ENCODE measurements at regions not wholly inside any gene's neighbourhood (a gene's known extent, or its start where the extent isn't known, plus 50 kb on each side); places are given as distances from the start of the nearest gene placed in this dataset.
"Not testable (repeated sequence)": the region's sequence is repeated elsewhere in the genome, so short reads cannot be mapped to it uniquely, and the experiment has no call there.

DNA sequence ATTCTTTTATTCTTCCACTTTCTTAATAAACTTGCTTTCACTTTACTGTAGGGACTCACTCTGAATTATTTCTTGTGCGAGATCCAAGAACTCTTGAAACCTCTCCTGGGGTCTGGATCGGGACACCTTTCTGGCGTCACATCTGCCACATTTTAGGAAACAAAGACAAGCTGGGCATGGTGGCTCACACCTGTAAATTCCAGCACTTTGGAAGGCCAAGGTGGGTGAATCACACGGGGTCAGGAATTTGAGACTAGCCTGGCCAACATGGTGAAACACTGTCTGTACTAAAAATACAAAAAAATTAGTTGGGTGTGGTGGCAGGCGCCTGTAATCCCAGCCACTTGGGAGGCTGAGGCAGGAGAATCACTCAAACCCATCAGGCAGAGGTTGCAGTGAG is 1399.6 kb downstream of the CDH8 start:
- H3K36me3 Mint-ChIP-seq (ENCODE audit: low read depth); H3K27me3 Mint-ChIP-seq (ENCODE audit: low read depth); H3K4me3 Mint-ChIP-seq; H3K4me1 Mint-ChIP-seq (ENCODE audit: low read depth); H3K27ac Mint-ChIP-seq: not testable (repeated sequence)
- peaks cover 19% of the 10 kb centered on the region for H3K9me3 Mint-ChIP-seq

DNA sequence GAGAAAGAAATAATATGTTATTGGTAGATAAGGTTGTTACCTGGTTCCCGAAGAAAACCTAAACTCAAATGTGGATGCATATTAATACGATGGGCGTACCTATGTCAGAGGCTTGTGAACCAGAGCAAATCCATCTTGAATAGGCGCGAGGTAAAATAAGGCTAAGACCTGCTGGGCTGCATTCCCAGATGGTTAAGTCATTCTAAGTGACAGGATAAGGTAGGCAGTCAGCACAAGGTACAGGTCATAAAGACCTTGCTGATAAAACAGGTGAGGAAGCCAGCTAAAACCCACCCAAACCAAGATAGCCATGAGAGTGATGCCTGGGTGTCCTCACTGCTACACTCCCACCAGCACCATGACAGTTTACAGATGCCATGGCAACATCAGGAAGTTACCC is 1400.1 kb downstream of the CDH8 start:
- Mint-ChIP-seq H3K9me3 (peaks cover 18% of the 10 kb centered on the region), H3K4me3 (no peak overlapping the region), H3K27ac (no peak overlapping the region)

DNA sequence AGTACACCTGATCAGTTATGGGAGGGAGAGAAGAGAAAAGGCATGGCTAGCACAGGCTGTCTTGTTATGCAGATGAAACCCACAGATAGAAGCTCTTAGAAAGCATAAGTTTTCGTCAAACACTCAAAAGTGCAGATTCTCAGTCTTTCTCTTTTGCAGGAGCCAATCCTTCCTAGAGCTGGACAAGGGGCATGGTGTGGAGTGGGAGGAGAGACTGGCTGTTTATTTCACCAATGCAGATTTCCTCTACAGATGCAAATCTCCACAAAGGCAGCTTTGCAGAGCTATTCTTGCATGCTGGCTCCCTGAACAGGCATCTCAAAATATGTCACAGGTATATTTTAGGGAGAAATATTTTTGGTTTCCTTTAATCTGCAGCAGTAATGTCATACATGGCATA is 1400.7 kb downstream of the CDH8 start:
- H3K36me3 Mint-ChIP-seq (ENCODE audit: low read depth): no peaks in the 10 kb centered on the region
- H3K27me3 Mint-ChIP-seq (ENCODE audit: low read depth): no peaks in the 10 kb centered on the region
- no peak overlapping the region for H3K27ac Mint-ChIP-seq
- no peak overlapping the region for H3K4me3 Mint-ChIP-seq
- peaks cover 15% of the 10 kb centered on the region for H3K9me3 Mint-ChIP-seq
- no peaks in the 10 kb centered on the region for H3K4me1 Mint-ChIP-seq (ENCODE audit: low read depth)

More for the DNA sequence above, 1400.1 kb downstream of the CDH8 start:
- H3K4me1 Mint-ChIP-seq (ENCODE audit: low read depth): no peaks in the 10 kb centered on the region
- no peaks in the 10 kb centered on the region for H3K36me3 Mint-ChIP-seq (ENCODE audit: low read depth)
- H3K27me3 Mint-ChIP-seq (ENCODE audit: low read depth): no peaks in the 10 kb centered on the region

DNA sequence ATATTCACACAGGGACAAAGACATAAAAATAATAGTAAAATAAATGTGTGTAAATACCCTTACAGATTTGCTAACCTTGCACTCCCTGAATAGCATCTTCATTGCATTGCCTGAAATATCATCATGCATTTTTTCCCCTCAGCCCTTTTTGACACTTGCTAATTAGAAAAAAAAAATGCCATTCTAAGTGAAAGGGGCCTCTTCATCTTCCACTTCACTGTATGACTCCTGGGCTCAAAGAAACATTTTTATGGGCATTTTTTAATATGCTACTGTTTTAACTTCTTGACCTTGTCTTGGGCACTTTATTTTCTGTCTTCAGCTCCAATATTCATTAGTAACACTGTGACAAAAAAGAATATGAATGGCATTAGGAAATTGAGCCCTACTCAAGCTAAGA is 1424.4 kb downstream of the CDH8 start:
- H3K4me1 Mint-ChIP-seq (ENCODE audit: low read depth): no peaks in the 10 kb centered on the region
- H3K27ac Mint-ChIP-seq: no peak overlapping the region
- H3K36me3 Mint-ChIP-seq (ENCODE audit: low read depth): no peaks in the 10 kb centered on the region
- no peak overlapping the region for H3K4me3 Mint-ChIP-seq
- H3K9me3 Mint-ChIP-seq: peaks cover 11% of the 10 kb centered on the region
- no peaks in the 10 kb centered on the region for H3K27me3 Mint-ChIP-seq (ENCODE audit: low read depth)

DNA sequence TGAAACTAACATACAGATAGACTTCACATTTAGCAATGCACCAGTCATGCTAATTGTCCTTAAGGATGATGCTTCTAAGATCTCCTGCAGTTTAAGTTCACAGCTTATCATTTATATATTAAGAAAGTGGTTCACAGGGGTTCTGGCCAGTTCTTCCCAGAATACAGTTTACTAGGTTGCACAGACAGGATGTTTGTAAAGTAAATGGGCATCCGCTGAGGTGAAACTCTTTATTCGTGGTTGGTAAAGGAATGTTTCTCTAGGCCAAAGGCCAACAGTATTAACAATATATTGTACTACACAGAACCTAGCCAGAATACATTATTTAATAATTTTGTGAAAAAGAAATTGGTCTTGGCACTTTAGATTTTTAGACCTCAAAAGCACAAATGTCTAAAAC is 1427.3 kb downstream of the CDH8 start:
- no peaks in the 10 kb centered on the region for H3K36me3 Mint-ChIP-seq (ENCODE audit: low read depth)
- peaks cover 7% of the 10 kb centered on the region for H3K9me3 Mint-ChIP-seq
- no peak overlapping the region for H3K4me3 Mint-ChIP-seq
- H3K27ac Mint-ChIP-seq: no peak overlapping the region
- no peaks in the 10 kb centered on the region for H3K27me3 Mint-ChIP-seq (ENCODE audit: low read depth)
- no peaks in the 10 kb centered on the region for H3K4me1 Mint-ChIP-seq (ENCODE audit: low read depth)

DNA sequence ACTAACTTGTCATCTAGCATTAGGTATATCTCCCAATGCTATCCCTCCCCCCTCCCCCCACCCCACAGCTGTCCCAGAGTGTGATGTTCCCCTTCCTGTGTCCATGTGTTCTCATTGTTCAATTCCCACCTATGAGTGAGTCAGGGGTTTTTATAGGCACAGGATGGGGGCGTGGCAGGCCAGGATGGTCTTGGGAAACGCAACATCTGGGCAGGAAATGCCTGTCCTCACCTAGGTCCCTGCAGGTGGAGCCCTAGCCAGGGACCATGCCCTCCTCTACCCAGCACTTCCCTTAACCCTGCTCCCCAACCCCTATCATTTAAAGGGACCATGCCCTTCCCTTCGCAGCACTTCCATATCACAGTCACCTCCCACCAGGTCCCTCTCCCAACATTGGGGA is 1430.6 kb downstream of the CDH8 start:
- not testable (repeated sequence) for H3K27ac Mint-ChIP-seq; H3K4me3 Mint-ChIP-seq; H3K4me1 Mint-ChIP-seq (ENCODE audit: low read depth); H3K9me3 Mint-ChIP-seq; H3K27me3 Mint-ChIP-seq (ENCODE audit: low read depth); H3K36me3 Mint-ChIP-seq (ENCODE audit: low read depth)

DNA sequence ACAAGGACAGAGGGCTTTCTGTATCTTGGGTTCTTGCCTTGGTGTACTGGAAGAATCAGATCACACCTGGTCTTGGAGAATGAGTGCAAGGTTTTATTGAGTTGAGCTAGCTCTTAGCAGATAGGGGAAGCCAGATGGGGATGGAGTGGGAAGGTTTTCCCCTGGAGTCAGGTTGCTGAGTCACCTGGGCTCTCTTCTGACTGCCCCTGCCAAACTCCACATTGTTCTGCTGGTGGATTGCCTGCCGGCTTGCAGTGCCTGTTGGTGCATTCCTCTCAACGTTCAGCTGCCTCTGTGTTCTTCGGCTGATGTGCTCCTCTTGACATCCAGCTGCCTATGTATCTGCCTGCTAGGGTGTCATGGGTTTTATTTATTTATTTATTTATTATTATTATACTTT is 1431.1 kb downstream of the CDH8 start:
- no peak overlapping the region for H3K27ac Mint-ChIP-seq
- H3K9me3 Mint-ChIP-seq: peaks cover 6% of the 10 kb centered on the region
- no peaks in the 10 kb centered on the region for H3K36me3 Mint-ChIP-seq (ENCODE audit: low read depth)
- no peaks in the 10 kb centered on the region for H3K4me1 Mint-ChIP-seq (ENCODE audit: low read depth)
- no peaks in the 10 kb centered on the region for H3K27me3 Mint-ChIP-seq (ENCODE audit: low read depth)
- no peak overlapping the region for H3K4me3 Mint-ChIP-seq

DNA sequence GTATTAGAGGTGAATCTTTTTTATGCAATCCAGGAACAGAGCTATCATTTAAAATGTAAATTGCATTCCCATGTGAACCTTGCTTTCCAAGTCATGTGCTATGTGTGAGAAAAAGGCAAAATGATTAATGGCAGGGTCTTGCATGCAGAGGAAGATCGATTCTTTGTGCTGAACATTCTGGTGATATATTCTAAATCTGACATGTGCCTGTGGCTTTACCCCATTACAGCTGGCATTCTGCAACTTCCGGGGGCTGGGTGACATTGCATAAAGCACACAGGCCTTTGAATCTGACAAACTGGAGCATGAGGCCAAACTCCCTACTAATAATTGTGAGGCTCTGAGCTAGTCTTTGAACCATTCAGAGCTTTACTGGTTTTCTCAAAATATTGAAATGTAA is 1449.7 kb downstream of the CDH8 start:
- no peak overlapping the region for H3K4me3 Mint-ChIP-seq
- no peaks in the 10 kb centered on the region for H3K27me3 Mint-ChIP-seq (ENCODE audit: low read depth)

DNA sequence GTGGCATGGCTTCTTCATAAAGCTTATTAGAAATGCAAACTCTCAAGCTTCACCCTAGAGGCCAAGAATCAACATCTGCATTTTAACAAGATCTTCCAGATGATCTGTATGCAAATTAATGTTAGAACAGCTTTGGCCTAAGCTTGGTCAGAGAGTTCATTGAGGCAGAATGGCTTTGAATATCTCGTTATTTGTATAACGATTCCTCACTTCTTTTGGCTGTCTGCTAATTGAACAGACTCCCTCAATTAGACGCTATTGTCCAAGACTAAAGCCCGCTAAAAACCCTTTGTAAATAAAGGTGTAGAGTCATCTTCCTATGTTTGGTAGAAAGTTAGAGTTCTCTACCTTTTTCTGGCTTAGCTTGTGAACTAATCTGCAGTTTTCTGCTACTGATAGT is 1453.7 kb downstream of the CDH8 start:
- Mint-ChIP-seq H3K27ac (no peak overlapping the region), H3K4me3 (no peak overlapping the region), H3K27me3 (ENCODE audit: low read depth) (no peaks in the 10 kb centered on the region), H3K36me3 (ENCODE audit: low read depth) (no peaks in the 10 kb centered on the region), H3K9me3 (peaks cover 30% of the 10 kb centered on the region), H3K4me1 (ENCODE audit: low read depth) (no peaks in the 10 kb centered on the region)

More for the DNA sequence above, 1449.7 kb downstream of the CDH8 start:
- H3K4me1 Mint-ChIP-seq (ENCODE audit: low read depth): no peaks in the 10 kb centered on the region
- no peak overlapping the region for H3K27ac Mint-ChIP-seq
- H3K9me3 Mint-ChIP-seq: peaks cover 17% of the 10 kb centered on the region
- H3K36me3 Mint-ChIP-seq (ENCODE audit: low read depth): no peaks in the 10 kb centered on the region

DNA sequence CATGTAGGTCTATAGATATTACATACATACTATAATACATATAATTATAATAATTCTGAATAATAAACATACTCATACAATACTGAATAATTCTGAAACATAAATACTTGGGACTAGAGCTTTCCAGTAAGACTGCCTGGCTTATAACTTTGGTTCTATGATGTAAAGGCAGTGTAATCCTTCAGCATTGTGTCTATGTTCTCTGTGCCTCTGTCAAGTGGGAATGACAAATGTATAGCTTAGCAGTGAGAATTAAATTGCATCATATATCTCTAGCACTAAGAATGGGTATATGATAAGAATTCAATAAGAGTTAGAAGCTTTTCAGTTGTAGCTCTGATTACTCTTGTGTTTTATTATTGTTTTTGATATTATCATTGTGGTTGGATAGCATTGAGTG is 1469.3 kb downstream of the CDH8 start:
- Mint-ChIP-seq H3K4me3 (no peak overlapping the region), H3K27ac (no peak overlapping the region), H3K36me3 (ENCODE audit: low read depth) (no peaks in the 10 kb centered on the region), H3K4me1 (ENCODE audit: low read depth) (no peaks in the 10 kb centered on the region), H3K9me3 (peaks cover 20% of the 10 kb centered on the region), H3K27me3 (ENCODE audit: low read depth) (no peaks in the 10 kb centered on the region)

DNA sequence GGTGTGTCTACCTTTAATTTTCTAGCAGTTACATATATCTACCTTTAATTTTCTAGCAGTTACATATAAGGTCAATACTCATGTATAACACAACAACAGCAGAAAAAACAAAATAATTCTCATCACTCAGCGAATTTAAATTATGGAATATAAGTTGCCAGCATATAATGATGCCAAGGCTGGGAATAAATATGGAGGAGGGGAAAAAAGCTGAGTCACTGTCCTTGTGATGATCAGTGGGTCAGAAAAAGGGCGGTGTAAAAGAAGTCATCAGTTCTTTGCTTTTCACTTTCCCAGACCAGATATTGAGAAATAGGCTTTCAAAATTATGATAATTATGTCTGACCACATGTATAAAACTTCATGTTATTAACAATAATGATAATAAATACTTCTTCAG is 1471.7 kb downstream of the CDH8 start:
- Mint-ChIP-seq H3K4me3 (no peak overlapping the region), H3K9me3 (peaks cover 29% of the 10 kb centered on the region), H3K27ac (no peak overlapping the region), H3K36me3 (ENCODE audit: low read depth) (no peaks in the 10 kb centered on the region), H3K27me3 (ENCODE audit: low read depth) (no peaks in the 10 kb centered on the region), H3K4me1 (ENCODE audit: low read depth) (no peaks in the 10 kb centered on the region)

DNA sequence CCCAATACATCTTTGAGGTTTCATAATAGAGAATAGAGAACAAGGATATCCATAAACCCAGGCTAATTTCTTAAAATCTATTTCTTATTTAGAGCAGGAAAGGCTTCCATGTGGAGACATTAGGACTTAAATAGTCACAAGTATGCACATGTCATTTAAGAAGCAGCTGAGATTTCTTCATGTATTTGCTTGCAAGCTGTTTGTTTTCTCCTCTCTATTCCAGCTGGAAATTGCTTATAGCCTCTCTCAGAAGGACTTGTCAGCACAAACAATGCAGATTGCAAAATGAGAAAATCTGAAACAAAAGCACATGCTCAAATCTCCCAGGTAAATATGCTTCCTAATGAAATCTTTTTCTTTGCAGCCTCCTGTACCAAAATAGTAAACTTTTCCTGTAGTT is 1473.1 kb downstream of the CDH8 start:
- Mint-ChIP-seq H3K9me3 (peaks cover 29% of the 10 kb centered on the region), H3K27me3 (ENCODE audit: low read depth) (no peaks in the 10 kb centered on the region), H3K36me3 (ENCODE audit: low read depth) (no peaks in the 10 kb centered on the region), H3K4me3 (no peak overlapping the region), H3K27ac (no peak overlapping the region), H3K4me1 (ENCODE audit: low read depth) (no peaks in the 10 kb centered on the region)

DNA sequence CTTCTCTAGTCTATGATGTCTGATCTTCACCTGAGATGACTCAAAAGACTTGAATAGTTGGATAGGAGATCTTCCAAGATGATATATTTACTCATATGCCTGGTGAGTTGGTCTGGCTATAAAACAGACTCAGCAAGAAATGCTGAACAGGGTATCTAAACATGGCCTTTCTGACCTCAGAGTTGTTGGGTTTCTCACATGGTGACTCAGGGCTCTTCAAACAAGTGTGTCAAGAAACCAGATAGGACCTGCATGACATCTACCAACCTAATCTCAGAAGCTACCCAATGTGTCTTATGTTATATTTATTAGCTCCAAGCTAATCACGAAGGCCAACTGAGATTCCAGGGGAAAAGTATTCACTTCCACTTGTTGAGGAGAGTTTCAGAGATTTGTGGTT is 1477.3 kb downstream of the CDH8 start:
- Mint-ChIP-seq H3K4me1 (ENCODE audit: low read depth) (no peaks in the 10 kb centered on the region), H3K27ac (no peak overlapping the region), H3K27me3 (ENCODE audit: low read depth) (no peaks in the 10 kb centered on the region), H3K4me3 (no peak overlapping the region), H3K36me3 (ENCODE audit: low read depth) (no peaks in the 10 kb centered on the region), H3K9me3 (peaks cover 31% of the 10 kb centered on the region)

DNA sequence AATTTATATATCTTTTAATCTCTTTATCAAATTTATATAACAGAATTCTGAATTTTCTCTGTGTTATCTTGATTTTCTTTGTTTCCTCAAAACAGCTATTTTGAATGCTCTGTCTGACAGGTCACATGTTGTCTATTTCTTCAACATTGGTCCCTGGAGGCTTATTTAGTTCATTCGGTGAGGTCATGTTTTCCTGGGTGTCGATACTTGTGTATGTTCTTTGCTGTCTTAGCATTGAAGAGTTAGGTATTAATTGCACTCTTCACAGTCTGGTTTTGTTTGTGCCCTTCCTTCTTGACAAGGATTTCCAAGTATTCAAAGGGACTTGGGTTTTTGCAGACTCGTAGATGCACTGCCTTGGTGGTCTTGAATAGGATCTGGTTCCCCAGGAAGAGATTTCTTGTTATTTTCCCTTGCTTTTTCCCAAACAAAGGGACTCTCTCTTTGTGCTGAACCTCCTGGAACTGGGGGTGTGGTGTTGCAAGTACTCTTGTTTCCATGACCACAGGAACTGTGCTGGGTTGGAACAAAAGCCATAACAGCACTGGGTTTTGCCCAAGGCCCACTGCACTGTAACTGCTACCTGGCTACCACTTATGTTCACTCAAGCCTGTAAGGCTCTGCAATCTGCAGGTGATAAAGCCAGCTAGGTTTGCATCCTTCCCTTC is 1483.0 kb downstream of the CDH8 start:
- Mint-ChIP-seq H3K4me3 (no peak overlapping the region), H3K27me3 (ENCODE audit: low read depth) (no peaks in the 10 kb centered on the region), H3K27ac (no peak overlapping the region), H3K9me3 (peaks cover 32% of the 10 kb centered on the region), H3K4me1 (ENCODE audit: low read depth) (no peaks in the 10 kb centered on the region), H3K36me3 (ENCODE audit: low read depth) (no peaks in the 10 kb centered on the region)

DNA sequence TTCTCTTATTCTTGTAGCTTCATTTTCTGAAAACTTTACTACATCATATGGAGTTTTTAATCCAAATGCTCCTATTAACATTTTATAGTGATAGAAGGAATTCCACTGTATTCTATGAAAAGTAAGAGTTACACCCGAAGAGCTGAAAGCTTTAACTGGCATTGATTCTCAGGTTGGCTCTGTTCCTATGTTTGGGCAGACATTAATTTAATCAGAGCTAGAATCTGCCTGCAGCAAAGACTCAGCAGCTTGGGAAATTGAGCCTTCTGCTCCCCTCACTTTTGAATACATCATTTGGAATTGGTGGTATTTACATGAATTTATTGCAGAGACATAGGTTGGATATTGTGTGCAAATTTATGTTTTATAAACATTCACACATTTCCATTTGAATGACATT is 1494.7 kb downstream of the CDH8 start:
- Mint-ChIP-seq H3K36me3 (ENCODE audit: low read depth) (no peaks in the 10 kb centered on the region), H3K27me3 (ENCODE audit: low read depth) (no peaks in the 10 kb centered on the region), H3K4me3 (no peak overlapping the region), H3K9me3 (peaks cover 23% of the 10 kb centered on the region), H3K4me1 (ENCODE audit: low read depth) (no peaks in the 10 kb centered on the region), H3K27ac (no peak overlapping the region)

DNA sequence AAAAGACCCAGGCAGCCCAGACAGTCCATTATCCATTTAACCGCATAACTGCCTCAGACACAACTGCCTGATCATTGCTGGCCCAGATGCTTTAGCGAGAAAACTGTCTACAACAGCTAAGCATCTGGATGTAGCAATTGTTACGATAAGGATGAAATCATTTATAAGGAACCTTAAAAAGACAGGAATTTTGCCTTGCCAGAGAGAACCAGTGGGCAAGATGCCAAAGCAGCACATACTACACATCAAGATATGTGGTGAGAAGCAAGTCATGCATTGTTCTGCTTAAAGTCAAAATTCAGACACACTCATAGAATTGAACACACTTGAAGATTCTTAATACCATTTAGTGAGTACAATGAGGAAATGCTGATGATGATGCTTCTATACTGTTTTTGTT is 1525.3 kb downstream of the CDH8 start:
- no peaks in the 10 kb centered on the region for H3K4me1 Mint-ChIP-seq (ENCODE audit: low read depth)
- H3K27me3 Mint-ChIP-seq (ENCODE audit: low read depth): no peaks in the 10 kb centered on the region
- peaks cover 29% of the 10 kb centered on the region for H3K9me3 Mint-ChIP-seq
- H3K36me3 Mint-ChIP-seq (ENCODE audit: low read depth): no peaks in the 10 kb centered on the region
- H3K27ac Mint-ChIP-seq: no peak overlapping the region
- H3K4me3 Mint-ChIP-seq: no peak overlapping the region

All from T-helper 1 cell treated with Interleukin-12 subunit alpha and Interleukin-12 subunit beta and Interleukin-4 antibody, amounts not matched to agents 30 μg/mL and 1 μg/mL, for 36 hours (primary cell).